ENCODE measurements at regions not wholly inside any gene's neighbourhood (a gene's known extent, or its start where the extent isn't known, plus 50 kb on each side); places are given as distances from the start of the nearest gene placed in this dataset.

GRCh38 chr4:133084421-133084820 is 64.7 kb upstream of the PCDH10 start:
- no peak overlapping the region for H2AFZ ChIP-seq (ENCODE audit: low read length)
- no peaks in the 10 kb centered on the region for H3K9me3 ChIP-seq (ENCODE audit: control insufficient read depth, low read depth, low read length)
- no peaks in the 10 kb centered on the region for H3K36me3 Mint-ChIP-seq (ENCODE audit: insufficient read depth in 1 of 3, low read depth in 3 of 3)
- no peaks in the 10 kb centered on the region for H3K79me1 ChIP-seq (ENCODE audit: insufficient read depth, low read depth, low read length, poor library complexity, severe bottlenecking)
- H4K8ac ChIP-seq (replicated peaks; ENCODE audit: insufficient read length, low read depth, low read length): no peak overlapping the region
- no peak overlapping the region for H2BK20ac ChIP-seq (ENCODE audit: low read depth, low read length, poor library complexity, severe bottlenecking)
- no peaks in the 10 kb centered on the region for H3K27me3 ChIP-seq (ENCODE audit: insufficient read depth, low read length)
- H3K27ac ChIP-seq (ENCODE audit: insufficient read length, low read depth, low read length): no peak overlapping the region
- no peaks in the 10 kb centered on the region for H3K79me2 ChIP-seq (ENCODE audit: insufficient read depth, low read length)
- H3K4me1 ChIP-seq (ENCODE audit: insufficient read depth, low read length): no peaks in the 10 kb centered on the region
- H3K4me1 Mint-ChIP-seq: no peaks in the 10 kb centered on the region
- no peak overlapping the region for H3K4me2 ChIP-seq (ENCODE audit: insufficient read depth, insufficient read length, low read length)
- no peak overlapping the region for H3K56ac ChIP-seq (ENCODE audit: insufficient read length, low read depth, low read length)
- H3K18ac ChIP-seq (ENCODE audit: insufficient read length, low read depth, low read length): no peak overlapping the region
- H4K5ac ChIP-seq (ENCODE audit: insufficient read length, low read depth, low read length): no peak overlapping the region
- no peak overlapping the region for H3K4me3 Mint-ChIP-seq
- WGBS (ENCODE audit: extremely low coverage, insufficient read length, low lambda C conversion rate): no CpG with 5 or more reads among the region's 1 CpG
- no peak overlapping the region for H3K4ac ChIP-seq (ENCODE audit: low read depth, low read length)
- H3K23me2 ChIP-seq (ENCODE audit: insufficient read length, low read depth, low read length, poor library complexity, severe bottlenecking): no peaks in the 10 kb centered on the region
- H3K27ac Mint-ChIP-seq: no peak overlapping the region
- H3T11ph ChIP-seq (ENCODE audit: low read length): no peak overlapping the region
- no peaks in the 10 kb centered on the region; the same call in 1 of the 2 replicates for H3K27me3 Mint-ChIP-seq (ENCODE audit: low read depth)
- H3K9ac ChIP-seq (ENCODE audit: extremely low read depth, insufficient read length, low read length): no peak overlapping the region
- H2BK5ac ChIP-seq (ENCODE audit: insufficient read length, low read length): no peak overlapping the region
- DNase-seq: no peak
- no peak overlapping the region for H2AK5ac ChIP-seq (ENCODE audit: insufficient read length, low read length)
- H4K91ac ChIP-seq (ENCODE audit: insufficient read length, low read depth, low read length): no peak overlapping the region
- H3K23ac ChIP-seq (ENCODE audit: insufficient read length, low read depth, low read length): no peak overlapping the region
- H2BK15ac ChIP-seq (ENCODE audit: low read depth, low read length): no peak overlapping the region
- no peaks in the 10 kb centered on the region for H4K20me1 ChIP-seq (ENCODE audit: control insufficient read depth, insufficient read depth, insufficient read length)
- no peak overlapping the region for H2BK120ac ChIP-seq (ENCODE audit: low read depth, low read length, poor library complexity, severe bottlenecking)
- H3K14ac ChIP-seq (ENCODE audit: insufficient read depth, low read length): no peak overlapping the region
- TF ChIP-seq CTCF (conservative IDR thresholded peaks at IDR 0.05): no peak
- no peaks in the 10 kb centered on the region for H3K9me3 Mint-ChIP-seq
- no peak overlapping the region for H2BK12ac ChIP-seq (ENCODE audit: insufficient read length, low read depth, low read length)
